ENCODE measurements at regions not wholly inside any gene's neighbourhood (a gene's known extent, or its start where the extent isn't known, plus 50 kb on each side); places are given as distances from the start of the nearest gene placed in this dataset.

DNA sequence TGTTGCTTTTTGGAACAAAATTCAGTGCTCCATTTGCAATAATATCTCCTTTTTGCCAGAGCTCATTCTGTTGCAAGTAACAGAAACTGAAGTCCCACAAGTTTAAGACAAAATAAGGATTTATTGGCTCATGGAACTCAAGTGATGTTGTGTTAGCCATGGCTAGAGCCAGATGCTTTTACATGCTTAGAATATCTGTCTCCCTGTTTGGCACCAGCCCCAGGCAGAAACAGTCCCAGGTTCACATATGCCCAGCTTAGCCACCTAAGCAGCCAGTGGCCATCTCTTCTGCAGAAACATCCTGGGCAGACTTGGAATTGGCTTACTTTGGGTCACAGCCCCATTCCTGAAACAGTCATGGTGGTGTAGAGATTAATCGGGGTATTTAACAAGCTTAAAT is 540.9 kb upstream of the SGCD start:
- TF ChIP-seq GATA2 (IDR thresholded peaks at IDR 0.05; ENCODE audit: low read depth, low read length) (no peak), GATA3 (IDR thresholded peaks at IDR 0.05; ENCODE audit: low read depth, low read length) (no peak)

All from SH-SY5Y (cell line).